HG03442 (cell line): ENCODE measurements at regions not wholly inside any gene's neighbourhood (a gene's known extent, or its start where the extent isn't known, plus 50 kb on each side); places are given as distances from the start of the nearest gene placed in this dataset.

Source experiments
- ATAC-seq: cut with Tn5 transposase; IDR thresholded peaks from one replicate; pipeline ENCODE4 v1.9.1; 2021; ENCODE audit warnings: mild to moderate bottlenecking, moderate library complexity; ENCODE audit not compliant: unreplicated experiment

- ATAC-seq, result no peak
These were observed 825.1 kb downstream of the SLC4A3 start for GRCh38 chr2:220452561-220452960.

DNA sequence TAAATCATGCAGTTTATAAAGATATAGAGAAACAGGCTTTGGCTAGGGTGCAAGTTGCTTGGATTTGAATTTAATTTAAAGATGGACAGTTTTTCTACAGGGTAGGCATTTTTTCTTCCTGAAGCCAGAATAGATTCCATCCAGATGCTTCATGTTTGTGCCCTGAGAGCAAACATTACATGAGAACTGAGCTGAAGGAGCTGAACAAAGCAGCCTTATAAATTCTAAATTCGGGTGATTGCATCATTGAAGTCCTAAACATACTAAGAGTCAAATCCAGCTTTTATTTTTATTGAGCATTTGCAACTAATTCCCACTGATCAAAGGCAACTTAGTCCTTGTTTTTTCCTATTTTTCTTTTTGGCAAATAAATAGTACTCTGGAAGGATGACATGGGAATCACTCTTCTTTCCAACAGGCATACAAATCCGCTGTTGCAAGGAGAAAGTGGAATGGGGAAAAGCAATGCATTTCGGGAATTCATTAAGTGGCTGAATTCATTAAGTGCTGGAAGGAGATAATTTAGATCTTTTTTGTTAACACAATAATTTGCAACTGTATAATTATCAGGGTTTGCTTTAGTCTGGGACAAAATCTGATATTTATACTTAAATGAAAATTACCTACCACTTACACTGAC lies 828.0 kb downstream of the SLC4A3 start:
- ATAC-seq, result no peak

DNA sequence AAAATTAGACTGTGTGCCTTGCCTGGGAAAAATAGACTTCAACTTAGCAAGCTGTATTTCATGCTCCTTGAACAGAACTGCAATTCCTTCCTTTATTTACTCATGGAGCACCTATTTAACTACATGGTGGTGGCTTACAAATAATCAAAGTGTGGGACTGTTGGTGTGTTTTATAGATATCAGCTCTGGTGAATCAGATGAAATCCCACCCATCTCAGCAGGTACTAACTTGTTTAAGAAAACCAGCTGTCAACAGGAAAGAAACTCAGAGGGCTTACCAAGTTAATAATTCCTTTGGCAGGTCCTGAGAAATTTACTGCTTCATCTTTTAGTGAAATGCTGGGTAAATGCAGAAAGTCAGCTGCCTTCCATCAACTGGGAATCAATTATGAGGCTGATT lies 830.6 kb downstream of the SLC4A3 start:
- ATAC-seq, result no peak

- ATAC-seq, result no peak
These were observed 833.0 kb downstream of the SLC4A3 start for GRCh38 chr2:220460257-220460985.

DNA sequence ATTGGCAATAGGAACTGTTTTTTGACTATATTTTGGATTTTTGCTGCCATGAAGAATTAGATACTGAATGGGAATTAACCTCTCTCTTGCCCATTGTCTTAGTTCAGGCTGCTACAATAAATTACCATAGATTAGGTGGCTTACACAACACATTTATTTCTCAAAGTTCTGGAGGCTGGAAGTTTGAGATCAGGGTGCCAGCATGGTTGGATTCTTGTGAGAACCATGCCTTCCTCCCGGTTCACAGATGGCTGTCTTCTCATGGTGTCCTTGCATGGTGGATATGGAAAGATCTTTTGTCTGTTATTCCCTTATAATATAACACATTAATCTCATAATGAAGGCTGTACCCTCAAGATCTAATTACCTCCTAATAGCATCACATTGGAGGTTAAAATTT lies 836.4 kb downstream of the SLC4A3 start:
- no peak for ATAC-seq

- ATAC-seq, result no peak
These were observed 838.3 kb downstream of the SLC4A3 start for GRCh38 chr2:220465700-220466099.

DNA sequence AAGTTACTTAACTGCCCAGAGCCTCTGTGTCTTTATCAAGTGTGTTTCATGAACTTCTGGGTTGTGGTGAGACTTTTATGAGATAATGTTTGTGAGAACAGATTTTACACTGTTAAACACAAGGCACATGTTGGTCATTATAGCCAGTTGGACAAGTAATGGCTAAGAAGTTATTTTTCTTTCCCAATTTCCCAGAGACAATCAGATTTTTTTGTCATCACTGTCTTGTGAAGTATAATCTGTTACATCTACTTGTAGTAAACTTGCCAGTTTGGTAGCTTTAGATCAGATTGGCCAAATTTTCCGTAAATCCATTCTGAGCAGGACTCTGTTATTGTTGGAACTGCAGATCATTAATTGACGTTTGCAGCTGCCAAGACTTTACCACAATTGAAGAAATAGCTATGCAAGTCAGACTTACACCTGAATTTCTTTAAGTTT lies 838.8 kb downstream of the SLC4A3 start:
- no peak for ATAC-seq

GRCh38 chr2:220469201-220469600 lies 841.8 kb downstream of the SLC4A3 start:
- no peak for ATAC-seq

DNA sequence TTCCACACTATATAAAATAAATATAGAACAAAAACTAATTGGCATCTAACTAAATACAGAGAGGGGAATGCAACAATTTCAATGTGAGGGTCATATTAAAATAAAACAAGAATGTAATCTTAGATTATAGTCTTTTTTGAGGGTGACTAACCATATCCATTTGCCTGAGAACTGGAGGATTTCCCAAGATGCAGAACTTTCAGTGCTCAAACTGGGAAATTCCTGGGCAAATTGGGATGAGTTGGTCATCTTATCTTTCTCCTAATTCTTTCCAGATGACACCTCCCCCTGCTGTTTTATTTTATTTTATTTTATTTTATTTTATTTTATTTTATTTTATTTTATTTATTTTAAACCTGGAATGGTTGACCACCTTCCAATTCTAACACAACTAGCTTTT lies 846.2 kb downstream of the SLC4A3 start:
- ATAC-seq, result no peak

GRCh38 chr2:220476877-220477276 lies 849.4 kb downstream of the SLC4A3 start:
- ATAC-seq, result no peak

DNA sequence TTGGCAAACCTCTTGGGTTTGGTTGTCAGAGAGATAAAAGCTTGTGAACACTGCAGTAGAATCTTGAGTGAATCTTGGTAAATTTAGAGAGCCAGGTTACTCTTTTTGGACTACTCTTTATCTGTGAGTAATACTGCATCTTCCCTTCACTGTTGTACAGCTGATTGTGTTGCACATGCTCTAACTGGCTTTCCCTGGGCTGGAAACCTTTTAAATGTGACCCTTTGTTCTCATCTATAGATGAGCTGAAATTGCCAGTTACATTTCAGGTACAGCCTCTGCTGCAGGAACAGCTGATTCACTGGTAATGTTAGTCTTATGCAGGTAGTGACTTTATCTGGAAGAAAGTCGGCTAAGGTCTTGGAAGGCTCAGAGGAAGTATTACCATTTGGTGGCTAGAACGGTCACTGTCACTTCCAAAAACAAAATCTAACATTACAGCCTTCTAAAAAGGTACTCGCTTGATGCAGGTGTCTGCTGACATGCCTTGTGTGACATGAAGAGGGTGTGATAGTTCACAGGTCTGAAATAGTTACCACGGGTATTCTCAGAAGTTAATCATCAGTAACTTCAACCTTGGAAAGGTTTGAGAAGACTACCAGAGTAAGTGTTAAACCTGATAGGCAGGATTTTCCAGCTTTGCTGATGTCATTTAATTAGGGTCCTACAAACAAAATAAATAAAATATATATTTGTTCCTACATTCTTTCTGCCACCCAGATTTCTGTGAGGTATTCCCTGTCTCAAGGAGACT lies 851.1 kb downstream of the SLC4A3 start:
- ATAC-seq, result no peak

- no peak for ATAC-seq
These were observed 855.3 kb downstream of the SLC4A3 start for GRCh38 chr2:220482716-220483115.

DNA sequence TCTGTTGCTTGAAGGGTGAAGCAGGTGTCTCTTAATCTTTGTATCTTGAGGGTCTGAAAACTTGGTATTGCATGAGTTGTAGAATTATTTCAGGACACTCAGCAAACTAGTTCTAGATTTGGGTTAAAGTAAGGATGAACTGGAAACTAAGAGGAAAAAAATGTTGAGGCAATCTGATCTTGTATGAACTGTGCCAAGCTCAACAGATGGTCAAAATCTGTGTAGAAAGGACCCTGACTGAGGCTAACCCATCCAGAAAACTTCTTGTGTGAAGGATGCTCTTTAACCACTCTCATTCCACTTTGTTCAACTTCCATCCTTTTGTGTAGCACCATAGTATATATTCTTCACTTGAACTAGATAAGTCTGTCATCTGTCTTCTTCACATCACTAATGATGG lies 861.7 kb downstream of the SLC4A3 start:
- ATAC-seq, result no peak

- no peak for ATAC-seq
These were observed 864.2 kb downstream of the SLC4A3 start for GRCh38 chr2:220491670-220492069.

DNA sequence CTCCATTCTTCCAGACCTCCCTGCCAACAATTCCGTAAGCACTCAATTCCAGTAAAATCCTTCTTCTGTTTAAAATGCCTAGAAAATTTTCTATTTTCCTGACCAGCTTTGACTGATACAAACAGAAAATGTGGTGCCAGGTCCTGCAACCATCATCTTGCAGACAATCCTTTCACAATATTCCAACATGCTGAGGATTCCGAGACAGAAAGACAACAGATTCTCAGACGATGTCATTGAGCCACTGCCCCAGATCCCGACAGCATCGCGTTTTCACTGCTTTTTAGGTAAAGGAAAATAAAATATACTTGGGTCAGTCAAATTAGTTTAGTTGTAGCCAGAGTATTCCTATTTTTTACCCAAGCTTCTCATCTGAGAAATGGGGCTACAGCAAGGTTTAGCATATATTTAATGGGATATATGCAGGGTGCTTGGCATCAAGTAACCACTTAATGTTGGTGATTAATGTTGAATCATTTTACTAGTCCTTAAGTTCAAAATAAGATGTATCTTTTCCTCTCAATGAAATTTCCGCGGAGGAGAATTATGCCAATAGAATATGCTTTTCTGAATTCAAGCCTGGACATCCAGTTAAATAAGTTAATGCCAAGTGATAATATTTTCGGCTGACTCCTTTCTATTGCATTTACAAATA lies 866.6 kb downstream of the SLC4A3 start:
- no peak for ATAC-seq

- no peak for ATAC-seq
These were observed 869.1 kb downstream of the SLC4A3 start for GRCh38 chr2:220496513-220496912.

DNA sequence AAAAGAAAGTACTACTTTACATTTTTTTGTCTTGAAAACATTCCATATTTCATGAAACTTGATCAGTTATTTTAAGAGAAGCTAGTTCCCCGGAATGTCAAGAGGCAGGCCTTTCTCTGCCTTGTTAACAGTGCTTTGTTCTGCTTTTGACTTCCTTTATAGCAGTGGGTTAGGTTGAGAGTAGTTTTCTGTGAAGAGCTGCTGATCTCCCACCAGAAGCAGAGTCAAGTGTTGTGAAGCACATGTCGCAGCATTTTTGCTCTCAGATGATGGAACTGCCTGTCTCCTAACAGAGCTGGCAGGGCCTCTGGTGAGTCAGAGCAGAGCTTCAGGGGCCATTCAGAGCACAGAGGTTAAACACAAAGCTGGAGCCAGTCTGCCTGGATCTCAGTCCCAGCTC lies 871.8 kb downstream of the SLC4A3 start:
- ATAC-seq, result no peak

DNA sequence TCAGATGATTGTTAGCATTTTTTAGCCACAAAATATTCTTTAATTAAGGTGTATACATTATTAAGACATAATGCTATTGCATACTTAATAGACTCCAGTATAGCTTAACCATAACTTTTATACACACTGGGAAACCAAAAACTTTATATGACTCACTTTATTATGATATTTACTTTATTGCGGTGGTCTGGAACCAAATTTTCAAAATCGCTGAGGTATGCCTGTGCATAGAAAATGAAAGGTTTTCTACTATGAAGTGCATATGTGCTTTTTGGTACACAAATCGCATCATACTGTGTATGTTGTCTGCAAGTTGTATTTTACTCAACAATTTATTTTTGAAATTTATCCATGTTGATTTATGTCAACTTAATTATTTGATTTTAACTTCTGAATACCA lies 875.1 kb downstream of the SLC4A3 start:
- ATAC-seq, result no peak

GRCh38 chr2:220503431-220503830 lies 876.0 kb downstream of the SLC4A3 start:
- no peak for ATAC-seq

DNA sequence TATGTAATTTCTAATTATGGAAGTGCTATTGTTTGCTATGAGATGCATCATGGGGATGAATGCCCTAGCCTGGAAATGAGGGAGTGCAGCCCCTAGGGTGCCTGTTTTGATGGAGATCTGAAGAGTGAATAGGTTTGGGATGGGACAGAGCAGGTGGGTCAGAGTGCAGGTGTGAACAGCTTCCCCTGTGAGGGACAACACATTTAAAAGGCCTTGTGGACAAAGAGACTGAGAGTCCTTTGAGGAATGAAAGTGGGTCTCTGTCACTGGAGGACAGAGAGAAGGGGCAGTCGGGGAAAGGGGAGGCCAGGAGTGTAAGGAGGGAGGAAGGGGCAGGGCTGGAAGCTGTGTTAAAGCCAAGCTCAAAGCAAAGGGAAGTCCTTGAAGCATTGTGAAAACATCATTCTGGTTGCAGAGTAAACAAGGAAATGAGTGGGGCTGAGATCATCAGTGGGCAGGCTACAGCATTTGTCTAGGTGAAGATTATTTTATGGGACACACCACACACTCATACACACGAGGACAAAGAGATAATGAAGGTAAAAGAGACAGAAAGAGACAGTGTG lies 877.6 kb downstream of the SLC4A3 start:
- ATAC-seq, result no peak

- ATAC-seq, result no peak
These were observed 879.0 kb downstream of the SLC4A3 start for GRCh38 chr2:220506466-220506865.
